Pancreas (tissue), 10 donors: ENCODE measurements at regions not wholly inside any gene's neighbourhood (a gene's known extent, or its start where the extent isn't known, plus 50 kb on each side); places are given as distances from the start of the nearest gene placed in this dataset.

Source experiments
- ATAC-seq, 4 donors: fragments of 200-7000 bp; cut with Tn5 transposase; one replicate each; pipeline versions ENCODE4 v1.8.0 to v1.9.1; 2020; ENCODE audit warnings: mild to moderate bottlenecking in 4 of 4, moderate library complexity in 4 of 4
- DNase-seq, 6 donors: peaks; one replicate each; pipeline ENCODE4 v3.0.0-alpha.2; 2020
- FAIRE-seq: peaks from 2 replicates; lab custom pipeline; 2012; peaks lifted over from hg19 to GRCh38; lab: Jason Lieb, UNC
- H3K27ac ChIP-seq, 4 donors: fragments of 200-600 bp; sonication (generic); 1 replicate in 3 of 4; 2 replicates in 1 of 4; pipeline versions ENCODE4 v1.5.0 to v1.8.0; 2020
- H3K27me3 ChIP-seq, 4 donors: fragments of 200-600 bp; one replicate each; pipeline ENCODE4 v1.8.0; 2021
- H3K36me3 ChIP-seq, 3 donors: fragments of 200-600 bp; sonication (generic) in 1 of 3; one replicate each; pipeline versions ENCODE4 v1.5.0 to v1.8.0; 2020 to 2021
- H3K4me1 ChIP-seq, 3 donors: fragments of 200-600 bp; one replicate each; pipeline ENCODE4 v1.8.0; 2021
- H3K4me3 ChIP-seq, 4 donors: fragments of 200-600 bp; sonication (generic) in 2 of 4; one replicate each; pipeline versions ENCODE4 v1.5.0 to v1.8.0; 2020 to 2021
- H3K9me3 ChIP-seq, 4 donors: fragments of 200-600 bp; one replicate each; pipeline ENCODE4 v1.8.0; 2021
- CTCF ChIP-seq, 4 donors: fragments of 200-600 bp; sonication (generic) in 3 of 4; IDR thresholded peaks; one replicate each; pipeline versions ENCODE4 v1.5.0 to v1.8.0; 2021; ENCODE audit warnings: antibody characterized with exemption in 4 of 4
- WGBS, 2 donors: extraction: QIAGEN DNeasy Blood & Tissue Kit; methylation state at CpG; one replicate each; pipeline ENCODE4 v1.1.7; 2013; 5-methylcytosine and 5-hydroxymethylcytosine counted together
- intact Hi-C, 3 donors: fragments of 100-400 bp; cut with DNase I; formaldehyde crosslinking; loops; one replicate each; pipeline versions ENCODE4 v1.11.1 to v1.14.2; 2022
- donor health status: healthy with polysubstance abuse.
- donor health status: DM: no; HTN: no; CAD: no; lungs with moderate emphysema.
- donor health status: DM: no; HTN: no; CAD: no.
- donor health status: control.
- donor health status: control.
- donor health status: Bipolar disorder and iron deficiency.
- donor health status: DM: yes; HTN: yes; CAD: no.
- donor health status: DM: no; HTN: no; CAD: no.
- donor health status: DM: no; HTN: no; CAD: no.
- donor health status: DM: yes; HTN: yes; CAD: no.

GRCh38 chr22:22123960-22124278 is 120.7 kb upstream of the VPREB1 start:
- DNase-seq (no peak), ATAC-seq (no peak), FAIRE-seq (no peak)
- no peaks in the 10 kb centered on the region for H3K9me3 ChIP-seq
- TF ChIP-seq CTCF (IDR thresholded peaks at IDR 0.05) = no peak
- H3K36me3 ChIP-seq = no peaks in the 10 kb centered on the region
- H3K27ac ChIP-seq = no peak overlapping the region
- H3K4me3 ChIP-seq = no peak overlapping the region
- H3K27me3 ChIP-seq = peaks cover 0 to 1% (median 0%) of the 10 kb centered on the region in 4 donors
- 87 to 88% methylated on average over 15 of the region's 15 CpGs for WGBS, 2 donors
- intact Hi-C loops = no loop called here
- no peaks in the 10 kb centered on the region for H3K4me1 ChIP-seq

GRCh38 chr22:22123118-22123959 is 121.2 kb upstream of the VPREB1 start:
- FAIRE-seq = no peak

DNA sequence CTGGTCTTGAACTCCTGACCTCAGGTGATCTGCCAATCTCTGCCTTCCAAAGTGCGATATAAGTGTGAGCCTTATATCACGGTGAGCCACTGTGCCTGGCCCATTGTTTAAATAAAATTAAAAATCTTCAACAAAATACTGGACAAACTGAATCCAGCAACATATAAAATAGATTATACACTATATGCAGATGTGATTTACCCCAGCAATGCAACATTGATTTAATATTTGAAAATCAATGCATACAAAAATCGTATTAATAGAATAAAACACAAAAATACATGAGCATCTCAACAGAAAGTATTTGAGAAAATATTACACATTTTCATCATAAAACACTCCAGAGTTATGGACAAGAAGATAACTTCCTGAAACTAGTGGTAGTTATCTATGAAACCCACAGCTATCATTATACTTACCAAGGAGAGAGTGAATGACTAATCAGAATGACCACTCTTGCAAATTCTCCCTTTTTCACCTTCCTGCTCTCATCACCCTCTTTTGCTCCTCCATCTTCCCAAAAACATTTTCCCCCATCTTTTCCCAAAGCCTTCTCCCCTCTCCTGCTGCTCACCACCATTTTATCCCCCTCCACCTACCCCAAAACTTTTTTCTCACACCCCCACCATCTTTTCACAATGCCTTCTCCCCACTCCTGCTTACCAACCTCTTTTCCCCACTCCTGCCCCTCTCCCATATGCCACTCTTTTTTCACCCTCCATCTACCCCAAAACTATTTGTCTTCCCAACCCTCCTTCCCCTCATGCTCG is 122.1 kb upstream of the VPREB1 start:
- WGBS, 2 donors = 58 to 68% methylated on average over 4 of the region's 4 CpGs
- DNase-seq (no peak), FAIRE-seq (no peak), ATAC-seq (no peak)
- Histone ChIP-seq H3K4me1 (no peaks in the 10 kb centered on the region), H3K27ac (no peak overlapping the region), H3K36me3 (no peaks in the 10 kb centered on the region), H3K9me3 (no peaks in the 10 kb centered on the region), H3K4me3 (no peak overlapping the region), H3K27me3 (peaks cover 0 to 4% (median 0%) of the 10 kb centered on the region in 4 donors)
- no peak for TF ChIP-seq CTCF (IDR thresholded peaks at IDR 0.05)
- intact Hi-C loops = no loop called here

More at GRCh38 chr22:22123118-22123959, 121.2 kb upstream of the VPREB1 start:
- H3K4me1 ChIP-seq = no peaks in the 10 kb centered on the region
- no peak overlapping the region for H3K27ac ChIP-seq
- H3K9me3 ChIP-seq = no peaks in the 10 kb centered on the region
- ATAC-seq (no peak), DNase-seq (no peak)
- H3K36me3 ChIP-seq = no peaks in the 10 kb centered on the region
- TF ChIP-seq CTCF (IDR thresholded peaks at IDR 0.05) = no peak
- intact Hi-C loops = no loop called here
- WGBS, 2 donors = 62 to 74% methylated on average over 16 of the region's 16 CpGs
- peaks cover 0 to 4% (median 0%) of the 10 kb centered on the region in 4 donors for H3K27me3 ChIP-seq
- no peak overlapping the region for H3K4me3 ChIP-seq

DNA sequence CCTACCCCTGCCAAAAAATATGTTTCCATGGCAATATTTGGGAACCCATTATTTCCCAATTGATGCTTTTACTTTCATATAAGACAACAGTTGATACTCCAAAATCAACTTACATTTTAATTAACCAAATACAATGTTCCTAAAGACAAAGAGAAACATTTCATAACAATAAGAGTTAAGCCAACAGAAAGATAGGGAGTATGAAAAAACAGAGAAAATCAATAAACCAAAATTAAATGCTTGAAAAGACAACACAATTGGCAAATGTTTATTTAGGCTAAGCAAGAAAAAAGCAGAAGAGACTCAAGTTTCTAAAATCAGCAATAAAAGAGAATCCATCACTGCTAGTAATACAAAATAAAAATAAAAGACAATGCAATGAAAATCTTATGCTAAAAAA is 123.1 kb upstream of the VPREB1 start:
- no peak for TF ChIP-seq CTCF (IDR thresholded peaks at IDR 0.05)
- Histone ChIP-seq H3K4me3 (no peak overlapping the region), H3K4me1 (no peaks in the 10 kb centered on the region), H3K27ac (no peak overlapping the region), H3K36me3 (no peaks in the 10 kb centered on the region), H3K9me3 (no peaks in the 10 kb centered on the region), H3K27me3 (peaks cover 0 to 4% (median 0%) of the 10 kb centered on the region in 4 donors)
- intact Hi-C loops = no loop called here
- FAIRE-seq = no peak
- ATAC-seq = no peak
- DNase-seq = no peak
